Upper lobe of right lung (tissue), 1 donor: ENCODE measurements at regions not wholly inside any gene's neighbourhood (a gene's known extent, or its start where the extent isn't known, plus 50 kb on each side); places are given as distances from the start of the nearest gene placed in this dataset.

Experiments used
- ATAC-seq: fragments of 200-7000 bp; cut with Tn5 transposase; one replicate; pipeline ENCODE4 v1.9.1; 2020; ENCODE audit warnings: mild to moderate bottlenecking, moderate library complexity
- DNase-seq: peaks from one replicate; pipeline ENCODE4 v3.0.0-alpha.2; 2020
- H3K27ac ChIP-seq: fragments of 200-600 bp; one replicate; pipeline ENCODE4 v1.8.0; 2022
- H3K27me3 ChIP-seq: fragments of 200-600 bp; one replicate; pipeline ENCODE4 v1.8.0; 2022; ENCODE audit warnings: mild to moderate bottlenecking
- H3K36me3 ChIP-seq: fragments of 200-600 bp; one replicate; pipeline ENCODE4 v1.8.0; 2022
- H3K4me1 ChIP-seq: fragments of 200-600 bp; one replicate; pipeline ENCODE4 v1.8.0; 2022
- H3K4me3 ChIP-seq: fragments of 200-600 bp; one replicate; pipeline ENCODE4 v1.8.0; 2022; ENCODE audit warnings: mild to moderate bottlenecking
- H3K9me3 ChIP-seq: fragments of 200-600 bp; one replicate; pipeline ENCODE4 v1.8.0; 2022
- intact Hi-C: fragments of 100-400 bp; cut with DNase I; formaldehyde crosslinking; loops from one replicate; pipeline ENCODE4 v1.11.0; 2022
- TF ChIP-seq, protein P1 (sequence below): fragments of 200-600 bp; IDR thresholded peaks from one replicate; pipeline ENCODE4 v1.8.0; 2022; ENCODE audit warnings: antibody characterized with exemption
- donor health status: DM: no; HTN: yes; CAD: no; lungs with severe emphysema.

DNA sequence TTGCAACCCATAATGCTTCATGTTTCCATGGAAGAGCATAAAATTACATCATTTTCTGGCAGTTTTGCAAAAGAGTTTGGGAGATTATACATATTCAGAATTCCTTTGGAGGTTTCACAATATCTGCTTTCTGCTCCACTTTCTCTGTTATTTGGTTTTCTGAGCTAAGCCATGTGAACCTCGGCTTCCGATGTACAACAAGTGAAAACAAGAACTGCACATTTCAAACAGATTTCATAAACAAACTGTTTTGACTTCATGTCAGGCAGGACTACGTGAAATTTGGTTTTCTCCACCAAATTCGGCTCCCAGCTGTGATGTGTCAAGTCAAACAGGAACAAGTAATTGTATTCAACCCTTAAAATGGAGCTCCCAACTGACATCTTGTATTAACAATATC is 609.8 kb downstream of the IRX1 start:
- peaks cover 4% of the 10 kb centered on the region for H3K4me1 ChIP-seq
- TF ChIP-seq, protein P1, sequence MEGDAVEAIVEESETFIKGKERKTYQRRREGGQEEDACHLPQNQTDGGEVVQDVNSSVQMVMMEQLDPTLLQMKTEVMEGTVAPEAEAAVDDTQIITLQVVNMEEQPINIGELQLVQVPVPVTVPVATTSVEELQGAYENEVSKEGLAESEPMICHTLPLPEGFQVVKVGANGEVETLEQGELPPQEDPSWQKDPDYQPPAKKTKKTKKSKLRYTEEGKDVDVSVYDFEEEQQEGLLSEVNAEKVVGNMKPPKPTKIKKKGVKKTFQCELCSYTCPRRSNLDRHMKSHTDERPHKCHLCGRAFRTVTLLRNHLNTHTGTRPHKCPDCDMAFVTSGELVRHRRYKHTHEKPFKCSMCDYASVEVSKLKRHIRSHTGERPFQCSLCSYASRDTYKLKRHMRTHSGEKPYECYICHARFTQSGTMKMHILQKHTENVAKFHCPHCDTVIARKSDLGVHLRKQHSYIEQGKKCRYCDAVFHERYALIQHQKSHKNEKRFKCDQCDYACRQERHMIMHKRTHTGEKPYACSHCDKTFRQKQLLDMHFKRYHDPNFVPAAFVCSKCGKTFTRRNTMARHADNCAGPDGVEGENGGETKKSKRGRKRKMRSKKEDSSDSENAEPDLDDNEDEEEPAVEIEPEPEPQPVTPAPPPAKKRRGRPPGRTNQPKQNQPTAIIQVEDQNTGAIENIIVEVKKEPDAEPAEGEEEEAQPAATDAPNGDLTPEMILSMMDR = no peak
- no peaks in the 10 kb centered on the region for H3K9me3 ChIP-seq
- H3K27ac ChIP-seq = no peak overlapping the region
- intact Hi-C loops = no loop called here
- ATAC-seq = no peak
- H3K4me3 ChIP-seq = no peak overlapping the region
- no peaks in the 10 kb centered on the region for H3K36me3 ChIP-seq
- H3K27me3 ChIP-seq = no peaks in the 10 kb centered on the region
- no peak for DNase-seq

DNA sequence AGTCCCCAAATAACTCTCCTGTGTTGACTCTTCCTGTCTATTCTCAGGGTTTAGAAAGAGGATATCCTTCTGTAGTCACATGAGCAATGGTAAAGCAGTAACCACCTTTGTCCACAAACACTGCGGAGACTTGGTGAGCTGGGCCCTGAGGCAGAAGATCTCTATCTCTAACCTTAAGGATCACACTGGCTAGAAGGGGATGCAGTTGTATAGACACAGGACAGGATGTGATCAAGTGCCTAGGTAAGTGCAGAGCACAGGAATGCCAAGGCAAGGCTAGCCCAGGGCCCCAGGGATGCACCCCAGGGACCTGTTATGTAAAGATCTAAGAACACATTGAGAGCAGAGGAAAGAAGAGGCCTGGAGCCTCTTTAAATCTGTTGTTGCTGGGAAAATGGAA is 610.5 kb downstream of the IRX1 start:
- Histone ChIP-seq H3K9me3 (no peaks in the 10 kb centered on the region), H3K27ac (no peak overlapping the region), H3K4me1 (peaks cover 4% of the 10 kb centered on the region), H3K36me3 (no peaks in the 10 kb centered on the region), H3K4me3 (no peak overlapping the region), H3K27me3 (no peaks in the 10 kb centered on the region)
- ATAC-seq (no peak), DNase-seq (no peak)
- TF ChIP-seq, protein P1 = no peak
- intact Hi-C loops = no loop called here

GRCh38 chr5:4207486-4207885 is 611.9 kb downstream of the IRX1 start:
- Histone ChIP-seq H3K9me3 (no peaks in the 10 kb centered on the region), H3K36me3 (no peaks in the 10 kb centered on the region), H3K4me3 (no peak overlapping the region), H3K4me1 (peaks cover 4% of the 10 kb centered on the region), H3K27ac (no peak overlapping the region), H3K27me3 (no peaks in the 10 kb centered on the region)
- TF ChIP-seq, protein P1 = no peak
- intact Hi-C loops = no loop called here
- DNase-seq (no peak), ATAC-seq (no peak)

DNA sequence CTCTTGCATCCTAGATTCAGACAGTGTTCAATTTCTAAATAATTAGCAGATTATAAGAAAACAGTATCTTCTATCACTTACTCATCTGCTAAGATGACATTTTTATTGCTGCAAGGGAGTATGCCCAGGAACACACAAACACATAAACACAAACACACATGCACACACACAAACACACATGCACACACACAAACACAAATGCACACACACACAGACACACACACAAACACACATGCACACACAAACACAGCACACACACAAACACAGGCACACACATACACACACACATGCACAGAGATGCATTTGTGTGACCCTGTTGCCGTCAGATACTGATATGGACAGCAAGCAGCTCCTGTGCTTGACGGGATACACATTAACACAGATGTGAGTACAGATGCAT is 612.9 kb downstream of the IRX1 start:
- Histone ChIP-seq H3K27ac (no peak overlapping the region), H3K27me3 (no peaks in the 10 kb centered on the region), H3K4me3 (no peak overlapping the region), H3K36me3 (no peaks in the 10 kb centered on the region), H3K4me1 (peaks cover 4% of the 10 kb centered on the region), H3K9me3 (no peaks in the 10 kb centered on the region)
- DNase-seq = no peak
- TF ChIP-seq, protein P1 = no peak
- intact Hi-C loops = no loop called here
- ATAC-seq = no peak

DNA sequence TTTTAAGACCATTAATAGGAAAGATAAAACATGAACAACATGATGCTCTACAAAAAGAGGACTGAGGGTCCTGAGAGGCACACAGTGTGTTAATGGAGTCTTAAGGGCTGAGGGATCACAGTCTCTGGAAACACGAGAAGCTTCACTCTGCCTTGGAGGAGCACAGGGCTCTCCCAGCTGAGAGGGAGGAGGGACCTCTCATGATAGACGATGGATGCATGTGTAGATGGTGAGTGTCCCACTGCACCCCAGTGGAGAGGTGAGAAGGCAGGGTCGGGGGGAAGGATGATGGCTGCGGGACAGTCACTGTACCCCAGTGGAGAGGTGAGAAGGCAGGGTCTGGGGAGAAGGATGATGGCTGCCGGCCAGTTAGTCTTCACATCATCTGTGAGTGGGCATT is 613.4 kb downstream of the IRX1 start:
- ATAC-seq (peak; percentile 35), DNase-seq (no peak)
- Histone ChIP-seq H3K4me1 (peaks cover 4% of the 10 kb centered on the region), H3K36me3 (no peaks in the 10 kb centered on the region), H3K9me3 (no peaks in the 10 kb centered on the region), H3K27ac (no peak overlapping the region), H3K4me3 (no peak overlapping the region), H3K27me3 (no peaks in the 10 kb centered on the region)
- TF ChIP-seq, protein P1 = no peak
- intact Hi-C loops = no loop called here

- TF ChIP-seq, protein P1 = no peak
- no peak for ATAC-seq
- Histone ChIP-seq H3K36me3 (no peaks in the 10 kb centered on the region), H3K27ac (no peak overlapping the region), H3K9me3 (no peaks in the 10 kb centered on the region), H3K27me3 (no peaks in the 10 kb centered on the region), H3K4me1 (no peaks in the 10 kb centered on the region), H3K4me3 (no peak overlapping the region)
- intact Hi-C loops = no loop called here
- DNase-seq = no peak
Observed at GRCh38 chr5:4212071-4212739, 616.6 kb downstream of the IRX1 start.
